GM18867 (cell line): ENCODE measurements at regions not wholly inside any gene's neighbourhood (a gene's known extent, or its start where the extent isn't known, plus 50 kb on each side); places are given as distances from the start of the nearest gene placed in this dataset.

Source experiments
- ATAC-seq: cut with Tn5 transposase; IDR thresholded peaks from one replicate; pipeline ENCODE4 v1.9.1; 2021; ENCODE audit warnings: mild to moderate bottlenecking, moderate library complexity; ENCODE audit not compliant: unreplicated experiment

DNA sequence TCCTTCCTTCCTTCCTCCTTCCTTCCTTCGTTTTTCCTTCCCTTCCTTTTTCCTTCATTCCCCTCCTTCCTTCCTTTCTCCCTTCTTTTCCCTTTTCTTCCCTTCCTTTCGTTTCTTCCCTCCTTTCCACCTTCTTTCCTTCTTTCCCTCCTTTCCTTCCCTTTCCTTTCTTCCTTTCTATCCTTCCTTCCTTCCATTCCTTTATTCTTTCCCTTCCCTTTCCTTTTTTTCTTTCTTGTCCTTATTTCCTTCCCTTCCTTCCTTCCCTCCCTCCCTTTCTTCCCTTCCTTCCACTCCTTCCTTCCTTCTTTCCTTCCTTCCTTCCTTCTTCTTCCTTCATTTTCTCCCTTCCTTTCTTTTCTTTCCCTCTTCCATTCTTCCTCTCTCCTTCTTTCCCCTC is 394.6 kb downstream of the GABRB3 start:
- ATAC-seq: no peak

DNA sequence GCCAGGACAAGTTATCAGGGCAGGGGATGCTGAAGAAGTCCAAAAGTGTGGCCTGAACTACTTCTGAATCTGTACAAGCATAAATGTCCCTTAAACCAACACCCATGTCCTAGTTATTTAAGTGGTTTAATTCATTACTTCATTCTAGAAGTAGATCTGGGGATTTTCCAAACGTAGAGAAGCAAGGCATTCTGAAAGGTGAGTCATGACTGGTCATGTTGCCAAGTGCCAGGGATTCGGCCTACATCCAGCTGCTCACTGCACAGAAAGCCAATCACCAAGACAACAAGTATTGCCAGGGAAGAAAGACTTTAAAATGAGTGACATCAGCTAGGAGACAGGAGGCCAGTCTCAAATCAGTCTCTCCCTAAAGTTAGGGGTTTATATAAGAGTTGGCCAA is 396.6 kb downstream of the GABRB3 start:
- no peak for ATAC-seq

DNA sequence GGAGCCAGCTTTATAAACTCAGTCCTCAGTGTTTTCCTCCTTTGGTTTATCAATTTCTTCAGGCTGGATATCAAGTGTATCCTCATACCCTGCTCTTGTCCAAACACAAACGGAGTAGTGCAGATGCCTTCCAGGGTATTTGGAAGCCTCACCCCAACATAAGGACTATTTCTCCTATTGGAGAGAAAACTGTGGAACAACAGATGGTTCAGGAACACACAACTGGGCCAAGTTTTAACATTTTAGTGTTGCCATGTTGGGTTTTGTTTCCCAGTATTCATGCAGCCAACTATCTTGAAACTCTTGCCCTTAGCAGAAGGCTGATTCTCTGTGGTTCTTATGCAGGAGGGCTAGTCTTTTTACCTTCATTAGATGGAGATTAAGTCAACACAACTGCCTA is 398.1 kb downstream of the GABRB3 start:
- ATAC-seq: no peak

DNA sequence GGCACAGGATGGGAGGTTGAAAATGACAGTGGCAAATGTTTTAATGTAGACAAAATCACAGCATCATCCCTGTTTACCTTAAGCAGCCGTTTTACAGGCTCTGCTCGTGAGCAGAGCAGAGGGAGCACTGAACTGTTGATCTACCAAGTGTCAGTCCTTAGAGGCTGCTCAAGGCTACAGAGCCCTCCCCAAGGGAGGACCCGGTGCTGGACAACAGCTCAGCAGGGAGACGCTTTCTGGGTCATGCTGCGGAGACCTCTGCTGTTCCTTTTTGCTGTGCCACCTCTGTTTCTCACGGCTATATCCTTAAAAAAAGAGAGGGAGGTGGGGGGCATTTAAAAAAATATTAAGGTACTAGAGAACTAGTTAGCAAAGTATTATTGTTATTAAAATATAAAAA is 400.2 kb downstream of the GABRB3 start:
- no peak for ATAC-seq

DNA sequence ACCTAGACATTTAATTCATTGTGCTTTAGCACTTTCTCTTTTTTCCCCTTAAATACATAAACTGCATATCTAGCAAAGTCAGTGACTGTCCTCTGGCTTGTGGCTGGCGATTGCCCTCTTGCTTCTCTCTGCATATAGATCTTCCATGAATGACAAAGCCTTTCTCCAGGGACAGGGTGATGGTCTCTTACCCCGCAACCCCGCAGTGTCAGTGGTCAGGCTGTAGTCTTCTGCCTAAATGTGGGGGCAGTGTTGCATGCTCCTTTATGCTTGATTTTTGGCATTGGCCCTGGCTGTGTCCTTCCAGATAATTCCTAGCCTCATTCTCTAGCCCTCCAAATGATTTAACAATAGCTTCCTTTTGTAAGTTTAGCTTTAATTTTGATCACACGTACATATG is 407.8 kb downstream of the GABRB3 start:
- ATAC-seq: no peak

DNA sequence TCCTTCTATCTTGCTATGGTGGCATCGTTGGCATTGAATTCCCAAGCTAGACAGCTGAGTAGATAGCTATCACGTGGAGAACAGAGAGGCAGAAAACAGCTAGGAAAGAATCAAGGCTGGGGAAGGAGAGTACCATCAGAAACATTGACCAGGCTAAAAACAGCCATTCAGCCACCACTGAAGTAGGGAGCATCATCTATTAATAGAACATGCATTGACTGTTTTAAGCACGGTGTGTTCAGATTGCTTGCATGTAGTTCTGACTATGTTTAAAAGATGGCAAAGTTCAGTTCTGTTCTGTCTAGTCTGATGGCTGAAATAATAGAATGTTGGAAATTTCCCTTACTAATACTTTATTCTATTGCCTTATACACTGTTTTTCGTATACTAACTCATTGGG is 413.0 kb downstream of the GABRB3 start:
- ATAC-seq: no peak

DNA sequence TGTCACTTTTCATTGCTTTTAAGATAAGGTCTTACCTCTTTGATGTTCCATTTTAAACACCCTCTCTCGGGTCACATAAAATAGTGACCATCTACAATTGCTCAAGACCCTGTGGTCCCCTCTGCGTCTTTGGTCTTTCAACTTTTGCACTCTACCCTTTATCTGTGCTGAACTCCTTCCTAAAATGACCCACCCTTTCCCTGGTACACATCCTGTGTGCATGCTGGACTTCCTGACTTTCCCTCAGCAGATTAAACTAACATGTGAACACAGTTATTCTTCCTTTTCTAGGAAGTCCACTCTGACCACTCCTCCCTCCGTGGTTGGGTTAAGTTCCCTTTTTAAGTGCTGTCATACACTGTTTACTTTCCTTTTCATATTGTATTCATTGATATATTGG is 414.2 kb downstream of the GABRB3 start:
- ATAC-seq: no peak

DNA sequence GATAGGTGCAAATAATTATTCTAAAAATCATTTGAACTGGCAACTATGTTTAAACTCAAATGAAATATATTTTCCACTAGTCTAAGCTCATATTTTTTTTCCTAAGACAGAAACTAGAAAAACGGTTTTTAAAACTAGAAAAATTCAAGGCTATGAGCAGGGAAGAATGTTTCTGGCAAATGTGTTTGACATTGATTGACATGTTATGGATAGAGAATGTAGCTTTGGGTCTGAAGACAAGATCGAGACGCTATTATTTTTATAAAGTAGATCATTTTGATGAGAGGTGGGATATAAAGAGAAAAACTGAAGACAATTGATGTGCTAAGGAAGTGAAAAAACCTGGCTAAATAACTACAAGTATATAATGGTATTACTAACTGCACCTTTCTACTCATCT is 415.2 kb downstream of the GABRB3 start:
- ATAC-seq: no peak

DNA sequence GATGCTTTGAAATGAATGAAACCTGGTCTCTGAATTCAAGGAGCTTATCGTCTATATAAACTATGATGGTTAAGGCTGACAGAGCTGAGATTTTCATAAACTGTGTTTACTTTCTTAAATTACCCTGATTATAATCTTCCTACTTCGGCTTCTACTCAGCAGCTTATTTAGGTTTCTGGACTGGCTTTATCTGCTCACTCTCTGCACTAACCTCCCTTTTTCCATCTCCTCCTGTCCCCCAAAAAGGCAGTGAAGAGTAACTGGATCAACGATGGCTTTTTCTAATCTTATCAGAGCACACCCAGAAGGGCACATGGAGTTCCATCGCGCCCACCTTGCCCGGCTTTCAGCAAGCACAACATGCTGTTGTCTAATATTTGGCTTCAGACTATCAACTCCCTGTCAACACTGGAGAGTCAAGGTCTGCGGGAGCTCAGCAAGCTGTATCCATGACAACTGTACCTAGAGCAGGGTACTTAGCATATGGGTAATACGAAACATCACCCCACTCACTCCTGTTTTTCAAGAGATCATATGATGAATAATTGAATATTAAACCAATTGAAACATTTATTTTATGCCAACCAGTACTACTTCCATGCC is 417.3 kb downstream of the GABRB3 start:
- no peak for ATAC-seq

DNA sequence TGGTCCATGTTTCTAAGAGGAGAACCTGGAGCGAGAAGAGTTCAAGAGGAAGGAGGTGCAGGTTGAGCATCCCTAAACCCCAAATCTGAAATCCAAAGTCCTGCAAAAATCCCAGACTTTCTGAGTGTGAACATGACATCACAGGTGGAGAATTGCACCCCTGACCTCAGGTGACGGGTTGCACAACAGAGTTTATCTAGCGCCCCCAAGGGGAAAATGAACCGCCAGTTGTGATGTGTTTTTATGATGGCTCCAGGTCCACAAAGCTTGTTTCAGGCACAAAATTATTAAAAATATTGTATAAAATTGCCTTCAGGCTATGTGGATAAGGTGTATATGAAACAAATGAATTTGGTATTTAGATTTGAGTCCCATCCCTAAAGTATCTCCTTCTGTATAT is 420.0 kb downstream of the GABRB3 start:
- no peak for ATAC-seq

DNA sequence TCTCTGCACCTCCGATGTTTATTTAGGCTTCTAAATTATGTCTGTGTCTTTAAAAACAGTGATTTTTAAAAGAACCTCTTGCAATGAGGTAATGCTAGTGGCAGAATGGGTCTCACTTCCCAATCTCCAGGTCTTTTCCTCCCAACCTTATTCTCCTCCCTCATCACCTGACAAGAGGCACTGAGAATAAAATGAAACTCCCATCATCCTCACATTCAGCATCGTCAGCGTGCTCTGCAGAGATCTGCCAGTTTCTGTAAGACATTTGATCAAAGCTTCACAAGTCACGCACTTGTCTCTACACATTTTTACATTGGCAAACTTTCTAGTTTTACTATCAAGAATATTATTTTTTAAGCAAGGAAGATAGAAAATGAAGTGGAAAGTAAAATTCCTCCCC is 420.5 kb downstream of the GABRB3 start:
- ATAC-seq: no peak

DNA sequence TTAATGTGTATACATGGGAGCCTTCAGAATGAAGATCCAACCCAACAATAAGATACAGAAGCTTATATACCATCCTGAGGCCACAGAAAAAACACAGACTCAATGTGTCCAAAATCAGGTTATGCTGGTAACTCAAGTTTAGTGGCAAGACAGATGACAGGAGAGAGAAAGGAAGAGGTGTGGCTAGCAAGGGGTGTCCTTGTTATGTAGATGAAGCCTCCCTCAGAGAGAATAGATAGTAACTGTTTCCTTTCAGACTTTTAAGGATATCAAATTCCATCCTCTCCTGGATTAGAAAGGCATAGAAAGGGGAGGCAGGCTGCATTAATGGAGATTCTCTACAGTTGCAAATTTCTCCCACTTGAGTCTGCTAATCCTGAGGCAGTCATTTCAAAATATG is 447.4 kb downstream of the GABRB3 start:
- ATAC-seq: no peak

DNA sequence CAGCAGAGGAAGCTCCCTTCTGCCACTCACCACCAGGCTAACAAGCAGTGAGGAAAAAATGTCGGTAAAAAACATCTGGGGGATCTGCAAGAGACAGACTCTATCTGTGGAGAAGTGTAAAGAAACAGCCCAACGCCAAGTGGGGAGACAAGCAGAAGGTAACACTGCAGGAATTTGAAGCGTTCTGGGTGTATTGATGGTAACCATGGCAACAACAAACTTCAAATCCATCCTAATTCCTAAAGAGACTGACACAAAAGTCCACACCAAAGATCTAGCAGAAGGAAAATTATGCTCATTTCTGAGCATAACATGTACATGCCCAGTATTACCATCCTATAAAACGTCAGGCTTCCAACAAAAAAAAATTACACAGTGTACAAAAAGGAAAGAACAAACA is 449.3 kb downstream of the GABRB3 start:
- ATAC-seq: no peak

DNA sequence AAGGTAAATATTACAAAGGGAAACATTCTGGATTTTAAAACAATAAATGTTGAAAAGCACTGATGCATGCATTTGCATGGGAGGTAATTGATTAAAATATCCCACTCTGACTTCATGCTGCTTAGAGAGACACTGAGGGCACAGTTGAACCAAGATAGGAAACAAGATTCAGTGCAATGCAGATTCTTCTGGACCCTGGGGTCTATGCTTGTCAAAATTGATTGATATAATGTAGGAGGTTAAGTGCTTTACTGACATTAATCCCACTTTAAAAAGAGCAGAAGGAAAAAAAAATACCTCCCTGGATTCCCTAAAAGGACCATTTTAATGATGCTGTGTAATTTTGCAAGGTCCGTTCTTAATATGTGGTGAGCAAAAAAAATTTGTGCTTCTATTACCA is 454.2 kb downstream of the GABRB3 start:
- no peak for ATAC-seq

DNA sequence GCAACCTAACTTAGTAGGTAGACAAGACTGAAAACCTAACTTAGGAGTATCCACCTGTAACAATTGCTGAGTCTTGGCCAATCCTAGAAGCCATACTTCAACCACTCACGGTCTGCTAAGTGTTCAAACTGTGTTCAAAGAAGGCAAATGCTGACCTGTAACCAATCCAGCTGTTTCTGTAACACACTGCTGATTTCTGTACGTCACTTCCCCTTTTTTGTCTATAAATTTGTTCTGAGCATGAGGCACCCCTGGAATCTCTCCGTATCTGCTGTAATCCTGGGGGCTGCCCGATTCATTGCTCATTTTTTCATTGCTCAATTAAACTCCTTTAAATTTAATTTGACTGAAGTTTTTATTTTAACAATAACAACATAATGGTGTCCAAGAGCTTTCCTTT is 451.4 kb upstream of the ATP10A start:
- no peak for ATAC-seq

DNA sequence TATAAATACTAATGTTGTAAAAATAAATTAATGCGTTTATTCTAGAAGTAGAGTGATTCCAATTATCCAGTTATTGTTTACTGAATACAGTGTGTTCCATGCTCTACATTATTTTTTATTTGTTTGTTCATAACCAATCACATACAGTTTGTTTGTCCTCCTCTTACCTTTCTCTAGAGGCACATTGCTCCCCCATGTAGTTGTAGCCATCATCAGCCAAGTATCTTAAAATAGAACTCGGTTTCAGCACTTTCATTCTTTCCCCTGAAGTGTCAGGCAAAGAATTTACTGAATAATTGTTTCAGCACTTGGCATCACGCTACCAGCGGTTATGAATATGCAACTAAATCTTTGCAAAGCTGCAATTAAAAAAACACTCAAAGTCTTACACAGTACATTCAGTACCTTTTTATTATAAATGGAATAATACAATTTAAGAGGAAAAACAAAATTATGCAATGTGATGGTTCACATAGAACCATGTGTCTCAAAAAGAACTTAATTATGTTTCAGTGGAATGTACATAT is 448.6 kb upstream of the ATP10A start:
- no peak for ATAC-seq

DNA sequence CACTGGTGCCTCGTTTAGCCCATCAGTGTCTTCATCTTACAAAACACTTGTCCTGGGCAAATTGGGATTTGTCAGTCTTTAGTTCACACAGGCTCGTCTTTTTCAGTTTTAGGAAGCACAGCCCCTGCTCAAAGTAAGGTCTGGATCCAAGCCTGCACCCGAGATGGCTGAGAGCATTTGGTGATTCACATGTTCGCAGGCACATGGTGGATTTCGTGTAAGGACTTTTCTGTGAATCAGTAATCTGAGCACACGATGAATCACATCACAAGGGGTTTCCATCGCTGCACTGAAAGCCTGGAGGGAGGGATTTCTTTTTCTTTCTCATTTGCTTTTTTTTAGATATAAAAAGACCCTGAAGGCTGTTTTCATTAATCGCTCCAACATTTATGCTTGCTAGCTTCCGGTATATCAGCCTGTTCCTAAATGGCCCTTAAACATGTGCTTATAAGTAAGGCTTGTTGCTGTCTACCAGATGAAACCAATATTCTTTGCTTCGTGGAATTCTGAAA is 435.6 kb upstream of the ATP10A start:
- no peak for ATAC-seq

DNA sequence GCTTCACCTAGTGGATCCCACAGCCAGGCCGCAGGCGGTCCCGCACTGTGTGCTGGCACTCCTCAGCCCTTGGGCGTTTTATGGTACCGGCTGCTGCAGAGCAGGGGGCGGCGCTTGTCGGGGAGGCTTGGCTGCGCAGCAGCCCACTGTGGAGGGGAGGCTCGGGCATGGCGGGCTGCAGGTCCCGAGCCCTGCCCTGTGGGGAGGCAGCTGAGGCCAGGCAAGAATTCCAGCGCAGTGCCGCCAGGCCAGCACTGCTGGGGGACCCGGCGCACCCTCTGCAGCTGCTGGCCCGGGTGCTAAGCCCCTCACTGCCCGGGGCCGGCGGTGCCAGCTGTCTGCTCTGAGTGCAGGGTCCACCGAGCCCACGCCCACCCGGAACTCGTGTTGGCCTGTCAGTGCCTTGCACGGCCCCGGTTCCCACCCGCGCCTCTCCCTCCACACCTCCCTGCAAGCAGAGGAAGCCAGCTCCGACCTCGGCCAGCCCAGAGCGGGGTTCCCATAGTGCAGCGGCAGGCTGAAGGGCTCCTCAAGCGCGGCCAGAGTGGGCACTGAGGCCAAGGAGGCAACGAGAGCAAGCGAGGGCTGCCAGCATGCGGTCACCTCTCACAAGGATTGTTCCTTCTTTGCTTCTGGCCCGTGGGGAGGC is 435.0 kb upstream of the ATP10A start:
- no peak for ATAC-seq

DNA sequence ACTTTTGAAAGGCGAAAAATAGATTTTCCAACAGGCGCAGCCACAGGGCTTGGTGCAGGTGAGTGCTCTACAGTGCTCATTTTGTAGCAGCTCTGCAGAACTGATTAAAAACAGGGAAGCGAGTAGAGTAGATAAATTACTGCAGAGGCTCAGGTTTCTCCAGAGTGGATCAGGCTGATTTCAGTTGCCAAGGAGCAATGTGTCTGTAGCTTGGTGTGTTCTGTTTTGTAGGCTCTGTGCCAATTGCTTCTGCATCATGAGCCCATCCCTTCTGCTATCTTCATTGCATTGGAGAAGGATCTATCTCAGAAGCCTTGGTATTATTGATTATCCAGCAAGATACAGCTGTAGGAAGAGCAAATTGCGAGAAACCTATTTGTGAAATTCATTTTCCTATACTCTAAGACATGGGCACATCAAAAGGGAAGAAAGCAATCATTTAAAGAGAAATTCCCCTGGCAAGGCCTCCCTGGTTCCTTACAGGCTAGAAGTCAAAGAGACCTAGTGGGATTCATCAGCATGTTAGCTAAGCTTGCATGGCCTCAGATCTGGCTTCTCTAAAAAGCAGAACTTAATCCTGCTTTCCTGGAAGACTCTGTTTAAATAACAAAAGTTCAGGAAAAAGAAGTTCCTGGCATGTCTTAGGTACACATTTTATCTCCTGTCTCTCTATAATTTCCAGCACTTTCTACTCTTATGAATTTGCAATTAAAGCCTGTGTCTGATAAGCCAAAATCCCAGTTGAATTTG is 432.4 kb upstream of the ATP10A start:
- ATAC-seq: no peak

DNA sequence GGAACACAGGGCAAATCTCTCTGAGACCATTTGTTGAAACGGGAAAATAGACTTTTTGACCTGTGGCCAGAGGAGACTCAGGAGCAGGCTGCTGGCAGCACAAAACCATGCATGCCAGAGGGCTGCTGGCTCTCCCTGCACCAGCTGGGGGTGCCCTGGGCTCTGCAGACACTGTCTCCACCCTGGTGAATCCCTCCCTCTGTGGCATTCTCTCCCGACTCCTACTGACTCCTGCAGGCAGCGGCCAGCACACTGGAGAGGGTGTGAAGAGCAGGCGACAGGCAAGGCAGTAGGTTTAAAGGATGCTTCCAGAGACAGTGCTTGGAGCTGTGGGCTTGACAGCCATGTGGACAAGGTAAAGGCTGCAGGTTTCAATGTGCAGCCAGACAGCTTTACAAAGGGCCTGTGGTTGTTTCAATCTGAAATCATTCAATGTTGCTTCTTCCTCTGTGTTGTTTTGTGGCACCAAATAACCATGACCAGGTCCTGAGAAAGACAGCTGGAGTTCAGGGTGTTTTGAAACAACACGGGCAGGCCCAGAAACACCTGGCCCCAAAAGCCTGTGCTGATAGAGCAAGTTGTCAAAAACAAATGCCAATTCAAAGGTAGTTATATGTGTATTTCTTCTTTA is 431.0 kb upstream of the ATP10A start:
- ATAC-seq: no peak

DNA sequence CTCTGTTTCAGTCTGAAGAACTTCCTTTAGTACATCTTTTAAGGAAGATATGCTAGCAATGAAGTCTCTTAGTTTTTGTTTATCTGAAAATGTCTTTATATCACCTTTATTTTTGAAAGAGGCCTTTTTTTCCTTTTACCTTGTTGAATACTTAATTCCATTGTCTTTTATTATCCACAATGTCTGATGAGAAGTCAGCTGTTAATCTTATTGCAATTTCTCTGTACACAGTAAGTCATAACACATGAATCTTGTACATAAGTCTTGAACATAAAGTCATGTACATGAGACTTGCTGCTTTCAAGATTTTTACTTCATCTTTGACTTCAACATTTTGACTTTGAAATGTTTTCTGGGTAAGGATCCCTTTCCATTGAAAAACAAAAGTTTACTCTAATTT is 424.3 kb upstream of the ATP10A start:
- ATAC-seq: no peak

DNA sequence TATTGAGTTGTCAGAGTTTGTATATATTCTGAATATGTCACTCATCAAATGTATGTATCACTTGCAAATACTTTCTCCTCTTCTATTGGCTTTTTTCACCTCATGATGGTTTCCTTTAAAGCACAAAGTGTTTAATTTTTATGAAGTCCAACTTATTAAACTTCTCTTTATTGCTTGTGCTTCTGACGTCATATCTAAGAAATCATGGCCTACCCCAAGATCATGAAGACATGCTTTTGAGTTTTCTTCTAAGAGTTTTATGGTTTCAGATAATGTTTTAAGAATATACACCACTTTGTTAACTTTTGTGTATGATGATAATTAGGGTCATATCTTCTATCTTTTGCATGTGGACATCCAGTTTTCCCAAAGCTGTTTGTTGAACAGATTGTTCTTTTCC is 417.2 kb upstream of the ATP10A start:
- ATAC-seq: no peak
